Gastroesophageal sphincter (tissue), 3 donors: ENCODE measurements at regions not wholly inside any gene's neighbourhood (a gene's known extent, or its start where the extent isn't known, plus 50 kb on each side); places are given as distances from the start of the nearest gene placed in this dataset.

ENCODE experiments used
- EP300 ChIP-seq: sonication (generic); formaldehyde crosslinking; IDR thresholded peaks from one replicate; pipeline ENCODE4 v1.6.1; 2017; ENCODE audit warnings: antibody characterized with exemption, mild to moderate bottlenecking
- POLR2A ChIP-seq, 2 donors: fragments of 450-650 bp; IDR thresholded peaks; one replicate each; pipeline ENCODE4 v1.6.1; 2017; ENCODE audit warnings: antibody characterized with exemption in 2 of 2, mild to moderate bottlenecking in 2 of 2, moderate library complexity in 1 of 2
- TF ChIP-seq, protein P1 (sequence below), 4 experiments: fragments of 200-600 bp in 2 of 4; fragments of 450-650 bp in 2 of 4; sonication (generic) in 1 of 4; IDR thresholded peaks; one replicate each; pipeline ENCODE4 v1.5.1; 2017 to 2019; ENCODE audit warnings: antibody characterized with exemption in 4 of 4, mild to moderate bottlenecking in 2 of 4, moderate library complexity in 2 of 4

DNA sequence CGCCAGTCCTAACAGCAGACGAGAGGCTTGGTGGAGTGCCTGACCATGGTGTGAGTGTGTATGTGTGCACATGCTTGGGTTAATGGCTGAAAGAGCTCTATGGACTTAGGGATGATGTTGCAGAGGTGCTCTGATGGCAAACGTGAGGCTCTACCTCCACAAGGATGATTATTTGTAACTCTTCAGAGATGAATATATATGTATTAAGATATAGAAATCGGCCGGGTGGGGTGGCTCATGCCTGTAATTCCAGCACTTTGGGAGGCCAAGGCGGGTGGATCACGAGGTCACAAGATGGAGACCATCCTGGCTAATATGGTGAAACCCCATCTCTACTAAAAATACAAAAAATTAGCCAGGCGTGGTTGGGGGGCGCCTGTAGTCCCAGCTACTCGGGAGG is 253.4 kb upstream of the CDH18 start:
- TF ChIP-seq, protein P1, sequence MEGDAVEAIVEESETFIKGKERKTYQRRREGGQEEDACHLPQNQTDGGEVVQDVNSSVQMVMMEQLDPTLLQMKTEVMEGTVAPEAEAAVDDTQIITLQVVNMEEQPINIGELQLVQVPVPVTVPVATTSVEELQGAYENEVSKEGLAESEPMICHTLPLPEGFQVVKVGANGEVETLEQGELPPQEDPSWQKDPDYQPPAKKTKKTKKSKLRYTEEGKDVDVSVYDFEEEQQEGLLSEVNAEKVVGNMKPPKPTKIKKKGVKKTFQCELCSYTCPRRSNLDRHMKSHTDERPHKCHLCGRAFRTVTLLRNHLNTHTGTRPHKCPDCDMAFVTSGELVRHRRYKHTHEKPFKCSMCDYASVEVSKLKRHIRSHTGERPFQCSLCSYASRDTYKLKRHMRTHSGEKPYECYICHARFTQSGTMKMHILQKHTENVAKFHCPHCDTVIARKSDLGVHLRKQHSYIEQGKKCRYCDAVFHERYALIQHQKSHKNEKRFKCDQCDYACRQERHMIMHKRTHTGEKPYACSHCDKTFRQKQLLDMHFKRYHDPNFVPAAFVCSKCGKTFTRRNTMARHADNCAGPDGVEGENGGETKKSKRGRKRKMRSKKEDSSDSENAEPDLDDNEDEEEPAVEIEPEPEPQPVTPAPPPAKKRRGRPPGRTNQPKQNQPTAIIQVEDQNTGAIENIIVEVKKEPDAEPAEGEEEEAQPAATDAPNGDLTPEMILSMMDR (IDR thresholded peaks at IDR 0.05) = no peak
- no peak for TF ChIP-seq POLR2A (IDR thresholded peaks at IDR 0.05)
- no peak for TF ChIP-seq EP300
